HG03432 (cell line): ENCODE measurements at regions not wholly inside any gene's neighbourhood (a gene's known extent, or its start where the extent isn't known, plus 50 kb on each side); places are given as distances from the start of the nearest gene placed in this dataset.
"Not testable (repeated sequence)": the region's sequence is repeated elsewhere in the genome, so short reads cannot be mapped to it uniquely, and the experiment has no call there.

ENCODE experiments used
- ATAC-seq: cut with Tn5 transposase; IDR thresholded peaks from one replicate; pipeline ENCODE4 v1.9.1; 2021; ENCODE audit warnings: mild to moderate bottlenecking, moderate library complexity; ENCODE audit not compliant: unreplicated experiment

DNA sequence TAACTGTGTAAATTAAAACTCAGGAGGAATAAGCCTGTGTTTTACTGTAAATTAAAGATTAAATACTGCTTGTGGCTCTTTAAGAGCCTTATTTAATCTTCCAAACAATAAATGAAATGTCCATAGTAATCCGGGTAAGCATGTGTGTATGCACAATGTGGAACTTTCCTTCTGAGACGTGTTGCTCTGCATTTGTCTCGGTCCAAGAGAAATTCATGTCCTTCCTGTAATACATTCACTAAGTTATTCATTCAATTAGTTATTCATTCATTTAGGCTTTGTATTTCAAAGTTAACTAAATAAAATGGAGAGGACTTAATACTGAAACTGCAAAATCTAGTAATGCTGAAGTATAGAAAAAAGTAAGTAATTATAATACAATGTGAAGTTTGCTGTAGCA is 2728.8 kb downstream of the PCDH7 start:
- ATAC-seq = no peak

DNA sequence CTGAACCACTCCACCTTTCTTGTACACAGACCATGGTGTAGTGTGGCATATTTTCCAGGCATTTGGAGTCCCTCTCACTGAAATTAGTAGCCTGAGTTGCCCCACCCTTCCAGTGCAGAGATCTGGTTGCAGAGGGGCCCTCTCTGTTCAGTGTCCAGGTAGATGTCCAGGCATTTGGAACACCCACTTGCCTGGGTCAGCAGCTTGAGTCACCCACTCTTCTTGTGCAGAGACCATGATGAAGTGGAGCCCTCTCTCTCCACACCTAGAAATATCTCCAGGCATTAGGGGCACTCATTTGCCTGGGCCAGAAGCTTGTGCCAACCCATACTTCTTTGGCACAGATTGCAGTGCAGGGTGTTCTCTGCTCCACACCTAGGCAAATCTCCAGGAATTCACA is 2733.3 kb downstream of the PCDH7 start:
- ATAC-seq = no peak

DNA sequence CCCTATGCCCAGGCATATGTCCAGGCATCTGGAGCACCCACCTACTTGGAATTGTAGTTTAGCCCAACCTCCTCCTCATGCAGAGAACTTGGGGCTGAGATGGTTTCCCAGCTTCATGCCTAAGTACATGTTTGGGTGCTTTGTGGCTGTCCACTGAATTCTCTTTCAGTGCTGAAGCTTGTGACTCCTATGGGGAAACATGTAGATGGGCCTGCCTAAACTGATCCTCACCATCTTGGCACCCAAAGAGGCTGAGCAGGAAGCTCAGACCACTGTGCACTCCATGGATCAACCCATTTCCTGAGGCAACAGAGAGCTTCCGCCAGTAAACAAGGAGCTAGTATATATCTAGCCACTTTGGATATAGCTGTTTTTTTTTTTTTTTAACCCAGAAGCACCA is 2733.7 kb downstream of the PCDH7 start:
- no peak for ATAC-seq

DNA sequence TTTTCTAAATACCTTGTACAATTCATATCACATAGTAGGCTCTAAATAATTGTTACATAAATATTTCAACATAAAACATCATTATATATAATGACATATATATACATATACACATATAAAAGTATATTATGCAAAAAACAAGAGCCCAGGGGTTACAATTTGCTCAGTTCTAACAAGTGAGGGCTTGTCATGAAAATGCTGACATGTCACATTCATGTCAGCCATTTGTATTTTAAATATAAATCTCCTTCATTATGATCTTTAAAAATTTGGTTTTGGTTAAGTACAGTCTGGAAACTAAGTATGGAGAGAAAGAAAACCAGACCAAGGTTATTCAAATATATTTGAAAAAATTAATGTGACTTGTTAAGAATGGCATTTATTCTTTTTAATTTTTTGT is 2745.4 kb downstream of the PCDH7 start:
- no peak for ATAC-seq

DNA sequence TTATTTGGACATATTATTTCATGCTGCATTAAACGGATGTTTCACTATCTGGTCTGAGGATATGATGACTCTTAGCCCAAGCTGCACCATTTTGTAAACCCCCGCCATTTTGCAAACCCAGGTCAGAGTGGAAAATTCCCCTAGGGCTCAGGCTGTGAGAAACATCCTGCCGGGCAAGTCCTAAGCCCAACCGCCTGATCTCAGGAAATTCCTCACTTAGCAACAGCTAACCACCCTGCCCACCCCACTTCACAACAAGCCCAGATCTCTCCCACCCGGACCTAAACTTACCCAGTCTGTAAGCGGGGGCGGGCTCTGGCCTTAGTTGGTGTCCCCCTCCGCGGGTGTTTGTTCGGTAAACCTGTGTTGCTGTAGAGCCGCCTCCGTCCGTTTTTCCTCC is 2747.1 kb downstream of the PCDH7 start:
- no peak for ATAC-seq

DNA sequence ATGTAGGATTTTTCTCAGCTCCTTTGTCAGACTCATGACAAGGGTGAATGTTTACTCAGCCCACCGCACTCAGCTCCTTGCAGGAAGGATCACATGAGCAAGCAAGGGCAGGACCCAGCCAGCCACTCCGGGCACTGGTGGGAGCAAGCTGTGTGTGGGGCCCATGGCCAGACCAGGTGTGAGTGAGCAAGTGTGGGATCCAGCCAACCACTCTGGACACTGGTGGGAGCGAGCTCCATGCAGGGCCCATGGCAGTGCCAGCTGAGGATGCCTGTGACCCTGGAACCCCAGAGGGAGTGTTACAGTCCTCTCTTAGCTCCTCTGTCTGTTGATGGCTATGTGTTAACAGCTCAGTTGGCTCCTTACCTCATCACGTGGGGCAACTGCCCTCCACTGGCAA is 2750.6 kb downstream of the PCDH7 start:
- ATAC-seq = no peak

DNA sequence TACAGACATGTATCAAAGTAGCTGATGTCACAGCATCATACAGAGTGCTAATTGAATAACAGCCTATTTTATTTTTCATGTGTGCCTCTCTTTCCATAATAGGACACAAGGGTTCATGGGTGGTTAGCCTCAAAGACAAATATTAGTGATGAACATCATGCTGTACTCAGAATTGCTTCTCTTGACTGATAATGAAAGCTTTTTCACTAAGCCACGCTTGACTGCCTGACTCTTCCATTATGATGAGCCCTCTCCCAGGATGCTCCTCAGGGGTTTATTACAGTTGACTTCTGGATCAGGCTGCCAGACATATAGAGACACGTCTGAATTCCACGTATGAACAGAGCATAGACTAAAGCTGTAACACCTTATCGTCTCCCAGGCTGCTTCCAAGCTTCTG is 2757.5 kb downstream of the PCDH7 start:
- no peak for ATAC-seq

DNA sequence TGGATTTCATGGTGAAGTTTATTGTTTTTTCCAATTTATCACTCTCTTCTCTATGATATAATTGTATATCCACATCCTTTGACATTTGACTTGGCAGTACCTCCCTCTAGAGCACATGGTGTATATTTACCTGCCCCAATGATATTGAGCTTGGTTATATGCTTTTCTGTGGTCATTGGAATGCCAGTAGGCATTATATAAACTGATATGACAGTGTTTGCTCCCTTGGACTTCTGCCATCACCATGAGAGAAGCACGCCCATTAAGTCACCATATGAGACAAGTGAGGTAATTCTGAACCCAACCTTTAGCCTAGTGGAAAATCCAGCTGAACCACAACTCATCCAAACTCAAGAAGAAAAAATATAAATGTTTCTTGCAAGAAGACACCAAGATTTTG is 2761.5 kb downstream of the ARAP2 start:
- ATAC-seq = no peak

DNA sequence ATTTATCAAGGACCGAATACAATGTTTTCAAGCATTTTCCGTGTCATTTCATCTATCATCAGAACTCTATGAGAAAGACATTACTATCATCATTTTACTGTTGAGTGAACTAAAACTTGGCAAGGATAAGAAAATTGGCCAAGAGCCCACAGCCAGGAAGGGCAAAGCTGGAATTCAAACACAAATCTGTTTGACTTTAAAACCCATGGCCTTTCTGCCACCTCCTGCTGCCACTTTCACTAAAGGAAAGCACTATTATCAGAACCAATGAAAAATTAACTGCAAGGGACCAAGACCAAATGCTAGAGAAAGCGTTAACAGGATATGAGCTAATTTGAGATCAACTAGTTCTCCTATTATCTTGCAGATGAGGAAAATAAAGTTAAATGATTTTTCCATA is 2759.2 kb downstream of the ARAP2 start:
- no peak for ATAC-seq

DNA sequence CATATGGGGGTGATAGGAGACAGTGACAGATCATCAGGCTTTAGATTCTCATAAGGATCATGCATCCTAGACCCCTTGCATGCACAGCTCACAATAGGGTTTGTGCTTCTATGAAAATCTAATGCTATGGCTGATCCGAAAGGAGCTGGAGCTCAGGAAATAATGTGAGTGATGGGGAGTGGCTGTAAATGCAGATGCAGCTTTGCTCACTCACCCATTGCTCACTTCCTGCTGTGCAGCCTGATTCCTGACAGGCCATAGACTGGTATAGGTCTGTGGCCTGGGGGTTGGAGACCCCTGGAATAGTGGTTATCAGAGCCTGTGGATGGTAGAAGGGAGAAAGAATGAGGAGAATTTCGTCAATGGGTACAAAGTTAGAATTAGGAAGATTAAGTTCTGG is 2751.1 kb downstream of the ARAP2 start:
- no peak for ATAC-seq

DNA sequence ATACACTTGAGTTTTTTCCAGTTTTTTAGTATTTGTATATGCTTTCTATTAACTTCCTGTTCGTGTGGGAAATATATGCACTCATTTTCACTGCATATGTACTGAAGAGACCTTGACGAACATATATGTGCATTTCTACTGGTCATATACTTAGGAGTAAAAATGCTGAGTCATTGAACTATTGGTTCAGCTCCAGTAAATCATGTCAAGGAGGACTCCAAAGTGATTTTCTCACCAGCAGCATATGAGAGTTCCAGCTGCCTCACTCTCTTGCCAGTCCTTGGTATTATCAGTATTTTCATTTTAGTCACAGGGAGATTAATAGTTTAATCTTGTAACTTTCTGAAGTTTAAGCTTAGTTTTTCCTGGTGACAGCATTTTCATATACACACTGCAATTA is 2750.2 kb downstream of the ARAP2 start:
- no peak for ATAC-seq

DNA sequence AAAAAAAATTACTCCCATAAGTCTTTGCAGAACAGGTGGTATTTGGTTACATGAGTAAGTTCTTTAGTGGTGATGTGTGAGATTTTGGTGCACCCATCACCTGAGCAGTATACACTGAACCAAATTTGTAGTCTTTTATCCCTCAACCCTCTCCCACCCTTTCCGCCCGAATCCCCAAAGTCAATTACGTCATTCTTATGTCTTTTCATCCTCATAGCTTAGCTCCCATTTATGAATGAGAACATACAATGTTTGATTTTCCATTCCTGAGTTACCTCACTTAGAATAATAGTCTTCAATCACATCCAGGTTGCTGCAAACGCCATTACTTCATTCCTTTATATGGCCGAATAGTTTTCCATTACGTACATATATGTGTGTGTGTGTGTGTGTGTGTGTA is 2742.7 kb downstream of the ARAP2 start:
- not testable (repeated sequence) for ATAC-seq

DNA sequence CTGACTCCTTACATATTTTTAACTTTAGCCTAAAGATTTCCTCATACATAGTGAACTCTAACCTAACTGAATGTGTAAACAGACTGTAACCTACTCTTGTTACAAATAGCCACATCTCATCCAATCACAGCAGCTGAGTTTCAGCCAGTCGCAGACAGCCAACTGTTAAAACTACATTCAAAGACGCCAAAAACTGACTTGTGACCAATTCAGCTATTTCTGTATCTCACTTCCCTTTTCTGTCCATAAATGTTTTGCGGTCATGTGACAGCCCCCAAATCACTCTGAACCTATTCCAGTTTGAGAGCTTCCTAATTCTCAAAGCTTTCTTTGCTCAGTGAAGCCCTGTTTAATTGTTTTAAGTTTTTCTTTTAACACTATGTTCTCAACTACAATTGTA is 2731.9 kb downstream of the ARAP2 start:
- peak; percentile 89 for ATAC-seq

DNA sequence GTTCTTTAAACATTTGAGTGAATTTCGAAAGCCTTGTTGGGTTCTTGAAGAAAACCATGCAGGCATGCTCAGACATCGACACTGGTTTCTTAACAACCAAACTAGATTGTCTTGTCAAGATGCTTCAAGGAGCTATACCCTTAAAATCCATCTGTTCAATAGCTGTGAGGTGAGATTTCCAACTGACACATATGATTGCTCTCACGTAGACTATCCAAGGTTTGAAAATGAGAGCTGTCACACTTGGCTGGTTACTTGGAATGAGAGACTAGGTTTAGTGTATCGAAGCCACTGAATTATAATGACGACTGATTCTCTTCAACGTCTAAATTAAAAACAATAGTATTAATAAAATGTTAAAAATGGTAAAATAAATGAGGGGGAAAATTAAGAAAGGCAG is 2725.5 kb downstream of the ARAP2 start:
- no peak for ATAC-seq

DNA sequence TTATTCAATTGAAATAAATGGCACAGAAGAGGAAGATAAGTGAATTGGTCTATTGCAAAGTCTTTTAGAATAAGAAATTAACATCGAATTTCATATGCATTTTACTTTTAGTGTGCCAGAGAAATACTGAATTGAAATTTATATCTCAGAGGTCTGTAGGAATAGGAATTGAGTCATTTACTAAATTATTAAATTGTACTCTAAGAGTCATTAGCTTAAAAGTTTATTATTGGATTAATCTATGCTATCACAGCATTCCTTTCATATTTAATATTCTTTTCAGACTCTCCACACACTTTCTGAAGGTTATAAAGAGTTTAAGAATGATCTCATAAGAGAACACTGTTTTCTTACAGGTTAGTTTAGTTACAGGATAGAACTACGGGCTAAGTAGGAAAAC is 2711.5 kb downstream of the ARAP2 start:
- no peak for ATAC-seq

DNA sequence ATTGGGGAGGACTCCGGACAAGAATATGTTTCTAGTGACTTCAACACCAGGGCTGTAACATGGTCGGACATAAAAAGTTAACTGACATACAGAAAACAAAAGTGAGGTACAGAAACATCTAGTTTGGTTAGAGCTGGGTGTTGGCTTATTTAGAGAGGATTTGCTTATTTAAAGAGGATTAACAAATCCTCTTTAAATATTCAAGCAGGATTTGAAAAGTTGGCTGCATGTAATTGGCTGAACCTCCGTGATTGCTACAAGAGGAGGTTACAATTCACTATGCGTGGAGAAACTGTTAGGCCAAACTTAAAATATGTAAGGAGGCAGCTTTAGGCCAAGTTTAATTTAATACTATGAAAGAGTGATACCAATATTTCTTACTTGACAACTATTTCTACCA is 2707.4 kb downstream of the ARAP2 start:
- no peak for ATAC-seq

DNA sequence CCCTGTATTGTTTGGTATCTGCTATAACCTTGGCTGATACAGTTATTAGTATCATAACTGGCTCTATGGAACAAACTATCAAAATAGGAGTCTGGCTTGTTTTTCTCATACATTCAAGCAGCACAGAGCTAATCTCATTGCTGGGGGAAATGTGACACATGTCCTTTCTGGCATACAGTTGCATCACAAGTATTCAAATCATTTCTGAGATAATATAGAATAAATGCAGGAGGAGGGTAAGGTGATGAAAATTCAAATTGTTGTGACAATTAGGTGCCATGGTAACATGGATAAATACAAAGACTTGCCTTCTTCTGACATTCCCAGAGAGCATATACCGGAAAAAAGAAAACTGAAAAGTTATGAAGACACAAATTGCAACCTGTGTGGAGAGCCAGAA is 2706.8 kb downstream of the ARAP2 start:
- ATAC-seq = no peak

DNA sequence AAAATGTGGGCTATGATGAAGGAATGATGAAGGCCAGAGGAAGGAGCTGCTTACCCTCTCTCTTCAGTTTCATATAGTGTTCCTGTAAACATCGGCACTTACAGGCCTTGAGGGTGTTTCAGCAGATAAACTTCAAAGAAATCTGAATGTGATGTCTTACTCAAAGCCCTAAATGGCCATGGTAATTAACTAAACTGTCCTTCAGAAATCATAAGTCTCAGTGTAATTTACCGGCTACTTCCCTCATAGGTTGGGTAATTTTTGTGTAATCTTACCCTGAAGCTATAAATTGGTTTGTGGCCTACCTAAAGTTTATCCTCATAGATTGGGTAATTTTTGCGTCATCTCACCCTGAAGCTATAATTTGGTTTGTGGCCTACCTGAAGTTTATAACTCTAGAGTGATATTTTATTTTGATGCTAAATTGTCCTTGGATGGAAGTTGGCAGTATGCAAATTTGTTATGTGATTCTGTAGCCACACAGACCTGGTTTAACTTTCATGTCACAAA is 2700.3 kb downstream of the ARAP2 start:
- no peak for ATAC-seq

DNA sequence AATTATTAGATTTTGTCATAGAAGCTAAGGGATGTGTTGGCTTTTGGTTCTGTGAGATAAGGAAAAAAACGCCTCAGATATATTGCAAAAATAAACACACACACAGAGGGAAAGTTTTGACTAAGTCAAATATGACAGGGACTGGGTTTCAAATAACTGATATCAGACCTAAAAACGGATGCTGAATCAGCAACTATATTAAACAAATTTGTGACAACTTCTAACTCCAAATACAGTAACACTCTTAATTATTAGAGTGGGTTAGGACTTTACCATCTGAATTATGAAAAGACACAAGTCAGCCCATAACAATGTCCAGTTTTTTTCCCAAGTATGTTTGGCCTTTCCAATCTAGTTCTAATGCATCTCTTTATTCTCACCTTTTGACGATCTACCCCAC is 2693.1 kb downstream of the ARAP2 start:
- no peak for ATAC-seq

DNA sequence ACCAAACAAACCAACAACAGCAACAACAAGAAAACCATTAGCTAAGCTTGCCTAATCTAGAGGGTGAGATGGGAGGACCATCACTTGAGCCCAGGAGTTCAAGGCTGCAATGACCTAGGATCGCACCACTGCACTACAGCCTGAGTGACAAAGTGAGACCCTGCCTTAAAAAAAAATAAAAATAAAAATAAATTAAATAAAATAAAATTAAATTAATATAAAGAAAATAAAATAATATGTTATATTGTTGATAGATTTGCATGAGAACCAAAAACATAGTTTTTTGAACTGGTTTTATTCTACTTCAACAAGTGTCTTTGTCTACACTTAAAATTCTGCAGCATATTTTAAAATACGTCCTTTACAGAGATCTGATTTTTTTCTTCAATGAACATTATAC is 2683.1 kb downstream of the ARAP2 start:
- no peak for ATAC-seq

DNA sequence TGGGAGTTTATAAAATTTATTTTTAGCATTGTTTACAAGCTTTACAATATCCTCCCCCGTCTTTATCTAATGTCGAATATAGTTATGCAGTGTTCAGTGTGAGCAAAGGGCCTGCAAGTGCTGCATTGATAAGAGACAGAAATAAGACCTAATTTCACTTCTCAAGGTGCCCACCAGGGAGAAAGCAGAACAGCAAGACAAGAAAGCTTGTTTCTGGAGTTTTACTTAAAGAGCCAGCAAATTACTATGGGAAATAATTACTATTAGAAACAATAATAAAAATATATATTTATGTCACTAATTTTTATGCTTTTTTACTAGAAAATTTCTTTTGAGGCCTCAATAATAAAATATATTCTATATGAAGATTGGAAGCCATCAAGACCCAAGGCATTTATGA is 2677.7 kb downstream of the ARAP2 start:
- no peak for ATAC-seq

DNA sequence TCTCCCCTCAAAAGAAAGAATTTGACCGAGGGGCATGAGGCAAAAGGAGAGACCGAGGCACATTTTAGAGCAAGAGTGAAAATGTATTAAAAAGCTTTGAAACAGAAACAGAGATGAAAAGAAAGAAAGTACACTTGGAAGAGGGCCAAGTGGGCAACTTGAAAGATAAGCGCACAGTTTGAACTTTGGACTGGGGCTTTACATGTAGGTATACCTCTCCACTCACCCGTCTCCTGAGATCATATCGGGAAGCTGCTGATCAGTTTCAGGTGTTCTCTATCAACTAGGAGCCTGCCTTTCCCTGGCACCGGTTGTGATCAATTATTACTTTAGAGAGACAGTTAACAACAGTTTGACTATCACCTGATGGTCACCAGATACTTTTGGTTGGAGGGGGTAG is 2666.5 kb downstream of the ARAP2 start:
- no peak for ATAC-seq

DNA sequence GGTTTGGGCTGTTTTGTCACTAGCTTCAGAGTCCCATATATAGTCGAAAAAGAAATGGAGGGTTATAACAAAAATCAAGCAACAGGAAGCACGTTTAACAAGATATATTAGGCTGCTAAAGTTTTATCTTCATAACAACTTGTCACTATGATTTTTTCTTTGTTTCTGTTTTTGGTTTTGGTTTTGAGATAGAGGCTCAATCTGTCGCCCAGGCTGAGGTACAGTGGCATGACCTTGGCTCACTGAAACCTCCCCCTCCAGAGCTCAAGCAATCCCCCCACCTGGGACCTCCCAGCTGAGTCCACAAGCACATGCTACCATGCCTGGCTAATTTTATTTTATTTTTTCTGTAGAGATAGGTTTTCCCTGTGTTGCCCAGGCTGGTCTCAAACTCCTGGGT is 2664.4 kb downstream of the ARAP2 start:
- no peak for ATAC-seq

DNA sequence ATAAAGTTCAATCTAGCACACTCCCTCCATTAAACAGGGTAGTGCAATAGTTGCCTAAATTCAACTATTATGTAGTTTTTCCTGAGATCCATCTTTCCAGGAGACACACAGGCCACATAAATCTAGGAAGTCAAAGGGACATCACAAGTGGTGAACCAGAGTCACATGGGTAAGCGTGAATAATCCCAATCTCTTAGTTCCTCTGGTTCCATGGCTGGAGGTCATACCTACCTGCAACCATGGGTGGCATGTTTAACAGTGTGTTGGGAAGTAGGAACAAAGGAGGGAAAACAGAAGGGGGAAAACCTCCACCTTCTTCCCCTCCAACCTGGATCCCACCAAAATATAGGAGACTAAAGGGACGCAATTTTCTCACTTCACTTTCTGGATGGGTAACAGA is 2651.6 kb downstream of the ARAP2 start:
- ATAC-seq = no peak
